Osteocyte (in vitro differentiated cells): ENCODE measurements at regions not wholly inside any gene's neighbourhood (a gene's known extent, or its start where the extent isn't known, plus 50 kb on each side); places are given as distances from the start of the nearest gene placed in this dataset.

Experiments
- DNase-seq: peaks from one replicate; pipeline ENCODE4 v3.0.0; 2021; ENCODE audit warnings: mixed read lengths; ENCODE audit not compliant: unreplicated experiment; ENCODE audit errors: extremely low spot score
- H3K27ac Mint-ChIP-seq: one replicate; pipeline ENCODE4 v1.8.0; 2021; ENCODE audit warnings: mild to moderate bottlenecking, mixed read lengths; ENCODE audit not compliant: unreplicated experiment
- H3K27me3 Mint-ChIP-seq: one replicate; pipeline ENCODE4 v1.8.0; 2021; ENCODE audit warnings: mixed read lengths; ENCODE audit not compliant: unreplicated experiment
- H3K36me3 Mint-ChIP-seq: one replicate; pipeline ENCODE4 v1.8.0; 2021; ENCODE audit warnings: mixed read lengths; ENCODE audit not compliant: unreplicated experiment
- H3K4me1 Mint-ChIP-seq: one replicate; pipeline ENCODE4 v1.8.0; 2021; ENCODE audit warnings: mixed read lengths; ENCODE audit not compliant: unreplicated experiment
- H3K4me3 Mint-ChIP-seq: one replicate; pipeline ENCODE4 v1.8.0; 2021; ENCODE audit warnings: mild to moderate bottlenecking, moderate library complexity, mixed read lengths; ENCODE audit not compliant: unreplicated experiment
- H3K9me3 Mint-ChIP-seq: one replicate; pipeline ENCODE4 v1.8.0; 2021; ENCODE audit warnings: mixed read lengths; ENCODE audit not compliant: unreplicated experiment
- TF ChIP-seq, protein P1 (sequence below): fragments of 200-600 bp; sonication (generic); IDR thresholded peaks from 2 replicates; pipeline ENCODE4 v1.5.0; 2021; ENCODE audit warnings: antibody characterized with exemption, mild to moderate bottlenecking, moderate library complexity

- Mint-ChIP-seq H3K36me3 (no peaks in the 10 kb centered on the region), H3K27ac (no peak overlapping the region), H3K27me3 (peaks cover 11% of the 10 kb centered on the region), H3K4me3 (no peak overlapping the region), H3K9me3 (no peaks in the 10 kb centered on the region), H3K4me1 (no peaks in the 10 kb centered on the region)
- TF ChIP-seq, protein P1, sequence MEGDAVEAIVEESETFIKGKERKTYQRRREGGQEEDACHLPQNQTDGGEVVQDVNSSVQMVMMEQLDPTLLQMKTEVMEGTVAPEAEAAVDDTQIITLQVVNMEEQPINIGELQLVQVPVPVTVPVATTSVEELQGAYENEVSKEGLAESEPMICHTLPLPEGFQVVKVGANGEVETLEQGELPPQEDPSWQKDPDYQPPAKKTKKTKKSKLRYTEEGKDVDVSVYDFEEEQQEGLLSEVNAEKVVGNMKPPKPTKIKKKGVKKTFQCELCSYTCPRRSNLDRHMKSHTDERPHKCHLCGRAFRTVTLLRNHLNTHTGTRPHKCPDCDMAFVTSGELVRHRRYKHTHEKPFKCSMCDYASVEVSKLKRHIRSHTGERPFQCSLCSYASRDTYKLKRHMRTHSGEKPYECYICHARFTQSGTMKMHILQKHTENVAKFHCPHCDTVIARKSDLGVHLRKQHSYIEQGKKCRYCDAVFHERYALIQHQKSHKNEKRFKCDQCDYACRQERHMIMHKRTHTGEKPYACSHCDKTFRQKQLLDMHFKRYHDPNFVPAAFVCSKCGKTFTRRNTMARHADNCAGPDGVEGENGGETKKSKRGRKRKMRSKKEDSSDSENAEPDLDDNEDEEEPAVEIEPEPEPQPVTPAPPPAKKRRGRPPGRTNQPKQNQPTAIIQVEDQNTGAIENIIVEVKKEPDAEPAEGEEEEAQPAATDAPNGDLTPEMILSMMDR, result no peak
- DNase-seq, result no peak
Measured at GRCh38 chr20:22350624-22351023, 233.7 kb downstream of the FOXA2 start.

- DNase-seq, result no peak
Measured at GRCh38 chr20:22348010-22348409, 236.4 kb downstream of the FOXA2 start.

GRCh38 chr20:22346716-22347115 lies 237.7 kb downstream of the FOXA2 start:
- Mint-ChIP-seq H3K9me3 (no peaks in the 10 kb centered on the region), H3K27me3 (peaks cover 11% of the 10 kb centered on the region), H3K36me3 (no peaks in the 10 kb centered on the region), H3K4me3 (no peak overlapping the region), H3K27ac (no peak overlapping the region), H3K4me1 (no peaks in the 10 kb centered on the region)
- TF ChIP-seq, protein P1, result no peak
- DNase-seq, result no peak

More at GRCh38 chr20:22348010-22348409, 236.4 kb downstream of the FOXA2 start:
- Mint-ChIP-seq H3K4me3 (no peak overlapping the region), H3K4me1 (no peaks in the 10 kb centered on the region), H3K36me3 (no peaks in the 10 kb centered on the region), H3K27ac (no peak overlapping the region), H3K9me3 (no peaks in the 10 kb centered on the region), H3K27me3 (peaks cover 11% of the 10 kb centered on the region)
- TF ChIP-seq, protein P1, result no peak

- TF ChIP-seq, protein P1, result no peak
- Mint-ChIP-seq H3K4me3 (no peak overlapping the region), H3K27ac (no peak overlapping the region), H3K4me1 (no peaks in the 10 kb centered on the region), H3K9me3 (no peaks in the 10 kb centered on the region), H3K27me3 (peaks cover 6% of the 10 kb centered on the region), H3K36me3 (no peaks in the 10 kb centered on the region)
- DNase-seq, result no peak
Measured at GRCh38 chr20:22343612-22344011, 240.8 kb downstream of the FOXA2 start.

- H3K36me3 Mint-ChIP-seq, result no peaks in the 10 kb centered on the region
- H3K9me3 Mint-ChIP-seq, result no peaks in the 10 kb centered on the region
- TF ChIP-seq, protein P1, result no peak
- H3K4me3 Mint-ChIP-seq, result no peak overlapping the region
- no peak overlapping the region for H3K27ac Mint-ChIP-seq
- H3K27me3 Mint-ChIP-seq, result peaks cover 8% of the 10 kb centered on the region
- DNase-seq, result no peak
- H3K4me1 Mint-ChIP-seq, result no peaks in the 10 kb centered on the region
Measured at GRCh38 chr20:22342410-22342809, 242.0 kb downstream of the FOXA2 start.
